Activated naive CD4-positive, alpha-beta T cell treated with anti-CD3 and anti-CD28 coated beads for 36 hours (primary cell): ENCODE measurements at regions not wholly inside any gene's neighbourhood (a gene's known extent, or its start where the extent isn't known, plus 50 kb on each side); places are given as distances from the start of the nearest gene placed in this dataset.
"Not testable (repeated sequence)": the region's sequence is repeated elsewhere in the genome, so short reads cannot be mapped to it uniquely, and the experiment has no call there.

Experiments
- CTCF ChIA-PET: fragments of 350-600 bp; sonication (Branson Sonifier 250); formaldehyde crosslinking; loops from one replicate; lab custom pipeline; 2021; ENCODE audit warnings: antibody characterized with exemption; lab: Charles Lee
- DNase-seq: peaks from one replicate; pipeline ENCODE4 v3.0.0-alpha.2; 2020
- H3K27ac Mint-ChIP-seq: one replicate; pipeline ENCODE4 v1.8.0; 2021; ENCODE audit warnings: mild to moderate bottlenecking, mixed read lengths
- H3K27me3 Mint-ChIP-seq: one replicate; pipeline ENCODE4 v1.8.0; 2021; ENCODE audit warnings: low read depth, mixed read lengths
- H3K36me3 Mint-ChIP-seq: one replicate; pipeline ENCODE4 v1.8.0; 2021; ENCODE audit warnings: low read depth, mixed read lengths
- H3K4me1 Mint-ChIP-seq: one replicate; pipeline ENCODE4 v1.8.0; 2021; ENCODE audit warnings: low read depth, mixed read lengths
- H3K4me3 Mint-ChIP-seq: one replicate; pipeline ENCODE4 v1.8.0; 2021; ENCODE audit warnings: mild to moderate bottlenecking, moderate library complexity, mixed read lengths
- H3K9me3 Mint-ChIP-seq: one replicate; pipeline ENCODE4 v1.8.0; 2021; ENCODE audit warnings: mixed read lengths
- intact Hi-C: fragments of 100-400 bp; cut with micrococcal nuclease; formaldehyde crosslinking; loops from one replicate; pipeline ENCODE4 v1.15.1; 2023

GRCh38 chr18:22731398-22731797 is 201.7 kb upstream of the RBBP8 start:
- CTCF ChIA-PET: no interaction called here
- no peak overlapping the region for H3K27ac Mint-ChIP-seq
- intact Hi-C loops: no loop called here
- no peaks in the 10 kb centered on the region for H3K9me3 Mint-ChIP-seq
- no peaks in the 10 kb centered on the region for H3K4me1 Mint-ChIP-seq
- H3K4me3 Mint-ChIP-seq: no peak overlapping the region
- DNase-seq: no peak
- H3K36me3 Mint-ChIP-seq: no peaks in the 10 kb centered on the region
- peaks cover 13% of the 10 kb centered on the region for H3K27me3 Mint-ChIP-seq

GRCh38 chr18:22734105-22734661 is 198.9 kb upstream of the RBBP8 start:
- Mint-ChIP-seq H3K36me3 (no peaks in the 10 kb centered on the region), H3K4me1 (no peaks in the 10 kb centered on the region), H3K27me3 (peaks cover 7% of the 10 kb centered on the region), H3K27ac (no peak overlapping the region), H3K9me3 (no peaks in the 10 kb centered on the region), H3K4me3 (no peak overlapping the region)
- CTCF ChIA-PET: no interaction called here
- no peak for DNase-seq
- intact Hi-C loops: no loop called here

GRCh38 chr18:22734791-22735627 is 198.1 kb upstream of the RBBP8 start:
- intact Hi-C loops: no loop called here
- H3K27me3 Mint-ChIP-seq: peaks cover 7% of the 10 kb centered on the region
- no peaks in the 10 kb centered on the region for H3K36me3 Mint-ChIP-seq
- CTCF ChIA-PET: no interaction called here
- no peak overlapping the region for H3K27ac Mint-ChIP-seq
- H3K4me1 Mint-ChIP-seq: no peaks in the 10 kb centered on the region
- no peaks in the 10 kb centered on the region for H3K9me3 Mint-ChIP-seq
- no peak for DNase-seq
- no peak overlapping the region for H3K4me3 Mint-ChIP-seq

GRCh38 chr18:22737054-22737453 is 196.1 kb upstream of the RBBP8 start:
- intact Hi-C loops: no loop called here
- H3K9me3 Mint-ChIP-seq: no peaks in the 10 kb centered on the region
- H3K27me3 Mint-ChIP-seq: peaks cover 3% of the 10 kb centered on the region
- no peaks in the 10 kb centered on the region for H3K4me1 Mint-ChIP-seq
- CTCF ChIA-PET: interaction anchor here (1.1 kb wide), 1 partner anchor 67 kb away, joined by 3 read pairs; no protein-coding TSS in a partner anchor
- no peaks in the 10 kb centered on the region for H3K36me3 Mint-ChIP-seq
- no peak for DNase-seq
- H3K27ac Mint-ChIP-seq: no peak overlapping the region
- H3K4me3 Mint-ChIP-seq: no peak overlapping the region

- Mint-ChIP-seq H3K9me3 (peaks cover 2% of the 10 kb centered on the region), H3K27ac (no peak overlapping the region), H3K36me3 (peaks cover 1% of the 10 kb centered on the region), H3K27me3 (peaks cover 6% of the 10 kb centered on the region), H3K4me1 (no peaks in the 10 kb centered on the region), H3K4me3 (no peak overlapping the region)
- intact Hi-C loops: no loop called here
- DNase-seq: no peak
- CTCF ChIA-PET: no interaction called here
Measured at GRCh38 chr18:22739061-22739642, 194.0 kb upstream of the RBBP8 start.

GRCh38 chr18:22739789-22740188 is 193.3 kb upstream of the RBBP8 start:
- Mint-ChIP-seq H3K4me1 (no peaks in the 10 kb centered on the region), H3K27me3 (peaks cover 6% of the 10 kb centered on the region), H3K4me3 (no peak overlapping the region), H3K36me3 (peaks cover 1% of the 10 kb centered on the region), H3K27ac (no peak overlapping the region), H3K9me3 (peaks cover 5% of the 10 kb centered on the region)
- DNase-seq: peak; percentile 6
- intact Hi-C loops: no loop called here
- CTCF ChIA-PET: no interaction called here

GRCh38 chr18:22741318-22741717 is 191.8 kb upstream of the RBBP8 start:
- H3K9me3 Mint-ChIP-seq: peaks cover 8% of the 10 kb centered on the region
- H3K4me1 Mint-ChIP-seq: no peaks in the 10 kb centered on the region
- intact Hi-C loops: no loop called here
- peaks cover 6% of the 10 kb centered on the region for H3K27me3 Mint-ChIP-seq
- no peak overlapping the region for H3K4me3 Mint-ChIP-seq
- no peak overlapping the region for H3K27ac Mint-ChIP-seq
- no peak for DNase-seq
- peaks cover 1% of the 10 kb centered on the region for H3K36me3 Mint-ChIP-seq
- CTCF ChIA-PET: no interaction called here

- H3K4me1 Mint-ChIP-seq: no peaks in the 10 kb centered on the region
Measured at GRCh38 chr18:22742409-22742808, 190.7 kb upstream of the RBBP8 start.

GRCh38 chr18:22745966-22746365 is 187.2 kb upstream of the RBBP8 start:
- H3K9me3 Mint-ChIP-seq: peaks cover 11% of the 10 kb centered on the region
- H3K27ac Mint-ChIP-seq: no peak overlapping the region
- CTCF ChIA-PET: no interaction called here
- H3K4me1 Mint-ChIP-seq: no peaks in the 10 kb centered on the region
- peaks cover 1% of the 10 kb centered on the region for H3K36me3 Mint-ChIP-seq
- no peak for DNase-seq
- intact Hi-C loops: no loop called here
- peaks cover 19% of the 10 kb centered on the region for H3K27me3 Mint-ChIP-seq
- H3K4me3 Mint-ChIP-seq: no peak overlapping the region

More at GRCh38 chr18:22742409-22742808, 190.7 kb upstream of the RBBP8 start:
- Mint-ChIP-seq H3K27me3 (peaks cover 6% of the 10 kb centered on the region), H3K9me3 (peaks cover 8% of the 10 kb centered on the region), H3K36me3 (peaks cover 1% of the 10 kb centered on the region), H3K4me3 (no peak overlapping the region), H3K27ac (no peak overlapping the region)
- intact Hi-C loops: no loop called here
- no peak for DNase-seq
- CTCF ChIA-PET: no interaction called here

GRCh38 chr18:22752014-22752413 is 181.1 kb upstream of the RBBP8 start:
- Mint-ChIP-seq H3K27ac (no peak overlapping the region), H3K27me3 (peaks cover 35% of the 10 kb centered on the region), H3K36me3 (no peaks in the 10 kb centered on the region), H3K9me3 (peaks cover 4% of the 10 kb centered on the region), H3K4me1 (no peaks in the 10 kb centered on the region), H3K4me3 (no peak overlapping the region)
- intact Hi-C loops: no loop called here
- CTCF ChIA-PET: no interaction called here
- DNase-seq: no peak

- H3K4me1 Mint-ChIP-seq: no peaks in the 10 kb centered on the region
- no peak overlapping the region for H3K27ac Mint-ChIP-seq
- H3K9me3 Mint-ChIP-seq: peaks cover 2% of the 10 kb centered on the region
- no peaks in the 10 kb centered on the region for H3K36me3 Mint-ChIP-seq
- CTCF ChIA-PET: interaction anchor here (0.7 kb wide), 1 partner anchor 65 kb away, joined by 3 read pairs; no protein-coding TSS in a partner anchor
- intact Hi-C loops: no loop called here
- H3K27me3 Mint-ChIP-seq: peaks cover 37% of the 10 kb centered on the region
- DNase-seq: no peak
- no peak overlapping the region for H3K4me3 Mint-ChIP-seq
Measured at GRCh38 chr18:22753130-22753831, 179.8 kb upstream of the RBBP8 start.

- H3K9me3 Mint-ChIP-seq, intact Hi-C loops, DNase-seq, H3K4me3 Mint-ChIP-seq, H3K36me3 Mint-ChIP-seq, CTCF ChIA-PET, H3K27ac Mint-ChIP-seq, H3K4me1 Mint-ChIP-seq: not testable (repeated sequence)
- H3K27me3 Mint-ChIP-seq: peaks cover 27% of the 10 kb centered on the region
Measured at GRCh38 chr18:22764005-22764404, 169.1 kb upstream of the RBBP8 start.
